ENCODE measurements at regions not wholly inside any gene's neighbourhood (a gene's known extent, or its start where the extent isn't known, plus 50 kb on each side); places are given as distances from the start of the nearest gene placed in this dataset.

- no peak overlapping the region for H3K4me2 ChIP-seq (ENCODE audit: low read depth, low read length)
- dilution Hi-C loops (cut with HindIII; ENCODE audit: low sequenced_read_pairs, unreplicated experiment) (no loop called here), intact Hi-C loops (cut with micrococcal nuclease) (no loop called here), in situ Hi-C loops (cut with MboI; ENCODE audit: low sequenced_read_pairs) (no loop called here)
- BruUV-seq (replicated peaks), result no TSS peak
- no CpG with 5 or more reads among the region's 7 CpGs for WGBS, 2 experiments (ENCODE audit: extremely low coverage in 2 of 2, insufficient read length in 1 of 2)
- peaks cover 42% of the 10 kb centered on the region for H3K9me3 ChIP-seq (ENCODE audit: control insufficient read depth, insufficient read depth, low read length)
- no peaks in the 10 kb centered on the region for H3K79me1 ChIP-seq (ENCODE audit: low read depth in 1 of 2, low read length in 2 of 2)
- no peak overlapping the region for H3K27ac ChIP-seq (ENCODE audit: insufficient read depth, low read length)
- H2AK5ac ChIP-seq (ENCODE audit: low read depth, low read length), result no peak overlapping the region
- H3K36me3 ChIP-seq (ENCODE audit: control insufficient read depth, insufficient read depth, low read length), result no peaks in the 10 kb centered on the region
- H3K14ac ChIP-seq (replicated peaks; ENCODE audit: low read depth, low read length), result no peak overlapping the region
- no peak overlapping the region for H4K8ac ChIP-seq (ENCODE audit: low read depth in 2 of 2, low read length in 2 of 2)
- no peak overlapping the region for H3K4ac ChIP-seq (ENCODE audit: low read depth, low read length)
- H2AFZ ChIP-seq (replicated peaks; ENCODE audit: low read length, poor library complexity), result no peak overlapping the region
- H3K18ac ChIP-seq (ENCODE audit: low read depth, low read length), result no peak overlapping the region
- H2BK5ac ChIP-seq (ENCODE audit: low read depth, low read length, poor library complexity, severe bottlenecking), result no peak overlapping the region
- H3K9me1 ChIP-seq (ENCODE audit: insufficient read depth, low read length), result no peaks in the 10 kb centered on the region
- ATAC-seq (ENCODE audit: low read depth), result no peak
- H4K20me1 ChIP-seq (ENCODE audit: insufficient read depth, low read length), result no peaks in the 10 kb centered on the region
- no peak for TF ChIP-seq USF2 (IDR thresholded peaks at IDR 0.05; ENCODE audit: low read depth, low read length)
- TF ChIP-seq RAD21 (IDR thresholded peaks at IDR 0.05; ENCODE audit: low read length), result no peak
- TF ChIP-seq CTCF (conservative IDR thresholded peaks at IDR 0.05; ENCODE audit: low read depth, low read length), result no peak
- TF ChIP-seq NFE2L2 (IDR thresholded peaks at IDR 0.05; ENCODE audit: low read depth, low read length), result no peak
- TF ChIP-seq BHLHE40 (IDR thresholded peaks at IDR 0.05; ENCODE audit: low read depth, low read length), result no peak
- TF ChIP-seq RFX5 (IDR thresholded peaks at IDR 0.05; ENCODE audit: low read depth, low read length), result no peak
- TF ChIP-seq, protein P1, sequence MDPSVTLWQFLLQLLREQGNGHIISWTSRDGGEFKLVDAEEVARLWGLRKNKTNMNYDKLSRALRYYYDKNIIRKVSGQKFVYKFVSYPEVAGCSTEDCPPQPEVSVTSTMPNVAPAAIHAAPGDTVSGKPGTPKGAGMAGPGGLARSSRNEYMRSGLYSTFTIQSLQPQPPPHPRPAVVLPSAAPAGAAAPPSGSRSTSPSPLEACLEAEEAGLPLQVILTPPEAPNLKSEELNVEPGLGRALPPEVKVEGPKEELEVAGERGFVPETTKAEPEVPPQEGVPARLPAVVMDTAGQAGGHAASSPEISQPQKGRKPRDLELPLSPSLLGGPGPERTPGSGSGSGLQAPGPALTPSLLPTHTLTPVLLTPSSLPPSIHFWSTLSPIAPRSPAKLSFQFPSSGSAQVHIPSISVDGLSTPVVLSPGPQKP (IDR thresholded peaks at IDR 0.05; ENCODE audit: borderline replicate concordance, low read depth, low read length), result no peak
- no peak for TF ChIP-seq SMC3 (IDR thresholded peaks at IDR 0.05; ENCODE audit: low read depth, low read length)
- no peak for TF ChIP-seq RCOR1 (IDR thresholded peaks at IDR 0.05; ENCODE audit: insufficient replicate concordance, low read length)
- TF ChIP-seq CHD1 (IDR thresholded peaks at IDR 0.05; ENCODE audit: low read depth, low read length), result no peak
- no peak for TF ChIP-seq POLR2A (IDR thresholded peaks at IDR 0.05; ENCODE audit: low read depth, low read length)
- no peak for TF ChIP-seq CEBPB (IDR thresholded peaks at IDR 0.05; ENCODE audit: low read depth, low read length)
- no peak for TF ChIP-seq MAFK (IDR thresholded peaks at IDR 0.05; ENCODE audit: low read depth, low read length)
- TF ChIP-seq MAZ (IDR thresholded peaks at IDR 0.05; ENCODE audit: borderline replicate concordance, low read depth, low read length), result no peak
- TF ChIP-seq MXI1 (IDR thresholded peaks at IDR 0.05; ENCODE audit: borderline replicate concordance, low read depth, low read length), result no peak
- no peak for TF ChIP-seq FOS (IDR thresholded peaks at IDR 0.05; ENCODE audit: low read depth, low read length)
- H3K56ac ChIP-seq (ENCODE audit: extremely low read depth, insufficient read depth, low read length), result no peak overlapping the region
- DNase-seq, result no peak
- H3K23ac ChIP-seq (ENCODE audit: low read depth, low read length), result no peak overlapping the region
- H2BK120ac ChIP-seq (ENCODE audit: low read depth, low read length), result no peak overlapping the region
- no peaks in the 10 kb centered on the region for H3K27me3 ChIP-seq (ENCODE audit: control insufficient read depth, insufficient read depth, low read length)
- H2BK20ac ChIP-seq (ENCODE audit: low read depth, low read length), result no peak overlapping the region
- no peak overlapping the region for H4K91ac ChIP-seq (ENCODE audit: insufficient read depth, low read depth, low read length)
- H3K4me1 ChIP-seq (ENCODE audit: control insufficient read depth, insufficient read depth, low read length), result no peaks in the 10 kb centered on the region
- no peak overlapping the region for H2AK9ac ChIP-seq (replicated peaks; ENCODE audit: low read depth, low read length, poor library complexity)
- H4K5ac ChIP-seq (ENCODE audit: low read depth, low read length), result no peak overlapping the region
- no peak overlapping the region for H2BK15ac ChIP-seq (ENCODE audit: low read depth, low read length)
- ChIA-PET CTCF (no interaction called here), POLR2A (ENCODE audit: unreplicated experiment) (no interaction called here)
- no peak overlapping the region for H3K4me3 ChIP-seq (ENCODE audit: insufficient read depth, low read depth, low read length)
- H3K9ac ChIP-seq (ENCODE audit: low read depth, low read length), result no peak overlapping the region
Measured at GRCh38 chr1:4146101-4146500, 246.0 kb upstream of the C1orf174 start.
